ENCODE measurements at regions not wholly inside any gene's neighbourhood (a gene's known extent, or its start where the extent isn't known, plus 50 kb on each side); places are given as distances from the start of the nearest gene placed in this dataset.

- TF ChIP-seq CEBPB (IDR thresholded peaks at IDR 0.05; ENCODE audit: low read depth, low read length) (no peak), RFX5 (IDR thresholded peaks at IDR 0.05; ENCODE audit: low read depth, low read length) (no peak), CTCF (conservative IDR thresholded peaks at IDR 0.05; ENCODE audit: low read depth, low read length) (no peak), ELK1 (IDR thresholded peaks at IDR 0.05; ENCODE audit: borderline replicate concordance, low read depth, low read length) (no peak), SMC3 (IDR thresholded peaks at IDR 0.05; ENCODE audit: low read depth, low read length) (no peak), MAZ (IDR thresholded peaks at IDR 0.05; ENCODE audit: borderline replicate concordance, low read depth, low read length) (no peak), RAD21 (IDR thresholded peaks at IDR 0.05; ENCODE audit: low read length) (no peak), FOS (IDR thresholded peaks at IDR 0.05; ENCODE audit: low read depth, low read length) (no peak), MAFK (IDR thresholded peaks at IDR 0.05; ENCODE audit: low read depth, low read length) (no peak)
Observed at GRCh38 chr9:129291041-129291501, 113.0 kb upstream of the IER5L start.
